ENCODE measurements at regions not wholly inside any gene's neighbourhood (a gene's known extent, or its start where the extent isn't known, plus 50 kb on each side); places are given as distances from the start of the nearest gene placed in this dataset.

DNA sequence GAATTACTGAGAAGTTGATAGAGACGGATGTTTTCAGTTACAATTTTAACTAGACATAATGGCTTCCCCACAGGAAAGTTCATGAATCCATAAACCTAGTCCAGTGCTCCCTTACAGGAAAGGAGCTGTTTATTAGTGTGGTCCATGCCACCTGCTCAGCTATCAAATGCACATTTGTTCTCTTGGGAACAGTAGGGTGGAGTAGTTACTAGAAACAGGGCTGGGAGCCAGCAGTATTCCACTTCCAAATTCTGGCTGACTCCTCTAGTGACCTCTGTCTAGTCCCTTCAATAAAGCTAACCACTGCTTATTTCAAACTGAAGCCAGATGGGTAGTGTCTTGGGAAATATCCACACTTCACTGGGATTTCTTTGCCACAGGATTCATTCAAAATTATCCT, 88.4 kb upstream of the TLL1 start:
- Histone ChIP-seq H3K27me3 (no peaks in the 10 kb centered on the region), H3K4me1 (peaks cover 0 to 7% of the 10 kb centered on the region in 2 donors), H3K27ac (no peak overlapping the region), H3K4me3 (no peak overlapping the region), H3K9me3 (no peaks in the 10 kb centered on the region), H3K36me3 (no peaks in the 10 kb centered on the region)
- intact Hi-C loops (cut with DNase I), result no loop called here
- DNase-seq (ENCODE audit: low spot score in 2 of 2), result no peak
- TF ChIP-seq, protein P1, sequence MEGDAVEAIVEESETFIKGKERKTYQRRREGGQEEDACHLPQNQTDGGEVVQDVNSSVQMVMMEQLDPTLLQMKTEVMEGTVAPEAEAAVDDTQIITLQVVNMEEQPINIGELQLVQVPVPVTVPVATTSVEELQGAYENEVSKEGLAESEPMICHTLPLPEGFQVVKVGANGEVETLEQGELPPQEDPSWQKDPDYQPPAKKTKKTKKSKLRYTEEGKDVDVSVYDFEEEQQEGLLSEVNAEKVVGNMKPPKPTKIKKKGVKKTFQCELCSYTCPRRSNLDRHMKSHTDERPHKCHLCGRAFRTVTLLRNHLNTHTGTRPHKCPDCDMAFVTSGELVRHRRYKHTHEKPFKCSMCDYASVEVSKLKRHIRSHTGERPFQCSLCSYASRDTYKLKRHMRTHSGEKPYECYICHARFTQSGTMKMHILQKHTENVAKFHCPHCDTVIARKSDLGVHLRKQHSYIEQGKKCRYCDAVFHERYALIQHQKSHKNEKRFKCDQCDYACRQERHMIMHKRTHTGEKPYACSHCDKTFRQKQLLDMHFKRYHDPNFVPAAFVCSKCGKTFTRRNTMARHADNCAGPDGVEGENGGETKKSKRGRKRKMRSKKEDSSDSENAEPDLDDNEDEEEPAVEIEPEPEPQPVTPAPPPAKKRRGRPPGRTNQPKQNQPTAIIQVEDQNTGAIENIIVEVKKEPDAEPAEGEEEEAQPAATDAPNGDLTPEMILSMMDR (IDR thresholded peaks at IDR 0.05), result no peak

DNA sequence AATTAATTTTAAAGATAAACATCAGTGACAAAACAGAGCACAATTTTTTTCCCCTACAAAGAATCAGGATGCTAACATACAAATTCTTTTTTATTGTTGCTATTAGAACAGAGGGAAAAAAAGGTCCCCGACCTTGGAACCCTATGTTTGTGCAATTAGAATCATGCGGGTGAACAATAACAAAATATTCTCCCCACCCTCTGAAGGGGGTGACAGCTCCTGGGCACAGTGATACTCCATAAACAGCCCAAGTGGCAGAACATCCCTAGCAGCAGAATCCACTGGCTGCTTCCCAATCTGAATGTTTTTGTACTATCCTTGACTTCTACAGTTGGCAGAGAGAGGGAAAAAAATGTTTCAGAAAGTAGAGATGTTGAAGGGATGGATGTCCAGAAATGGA, 87.7 kb upstream of the TLL1 start:
- peaks cover 0 to 7% of the 10 kb centered on the region in 2 donors for H3K4me1 ChIP-seq
- no peaks in the 10 kb centered on the region for H3K36me3 ChIP-seq
- intact Hi-C loops (cut with DNase I), result no loop called here
- no peak for DNase-seq (ENCODE audit: low spot score in 2 of 2)
- no peak overlapping the region for H3K27ac ChIP-seq
- H3K4me3 ChIP-seq, result no peak overlapping the region
- H3K27me3 ChIP-seq, result no peaks in the 10 kb centered on the region
- H3K9me3 ChIP-seq, result no peaks in the 10 kb centered on the region
- TF ChIP-seq, protein P1 (IDR thresholded peaks at IDR 0.05), result no peak

DNA sequence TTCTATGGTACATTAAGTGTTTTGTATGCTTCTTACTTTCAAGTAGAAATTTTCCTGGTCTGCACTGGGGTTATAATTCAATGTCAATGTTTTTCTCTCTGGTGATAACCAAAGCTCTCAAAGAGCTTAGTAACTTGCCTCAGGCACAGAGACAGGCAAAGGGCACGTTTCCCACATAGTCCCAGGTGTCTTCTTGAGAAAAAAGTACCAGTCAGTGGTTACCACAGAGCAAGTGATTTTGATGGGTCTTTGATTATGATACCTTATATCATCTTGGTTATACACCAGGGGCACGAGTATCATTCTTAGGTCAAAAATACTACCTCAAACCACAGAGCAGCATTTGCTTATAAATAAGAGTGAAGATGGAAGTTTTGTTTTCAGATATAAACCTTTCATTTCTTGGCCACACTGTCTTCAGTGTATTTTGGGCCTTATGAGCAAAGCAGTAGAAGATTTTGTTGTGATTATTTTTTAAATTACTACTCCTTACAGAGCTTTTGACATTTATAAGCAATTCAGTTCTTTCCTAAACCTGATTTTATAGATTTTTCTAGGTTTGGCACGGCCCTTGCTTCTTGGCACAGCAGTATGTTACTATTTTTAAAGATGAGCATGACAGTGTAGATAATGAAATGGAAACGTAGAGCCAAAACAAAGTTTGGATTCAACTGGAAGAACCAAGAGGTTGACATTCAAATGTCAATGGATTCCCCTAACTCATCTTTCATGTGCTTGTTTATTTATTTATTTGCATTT, 85.3 kb upstream of the TLL1 start:
- H3K36me3 ChIP-seq, result no peaks in the 10 kb centered on the region
- no peak overlapping the region for H3K4me3 ChIP-seq
- intact Hi-C loops (cut with DNase I), result no loop called here
- H3K4me1 ChIP-seq, result peaks cover 0 to 7% of the 10 kb centered on the region in 2 donors
- DNase-seq (ENCODE audit: low spot score in 2 of 2), result no peak
- no peaks in the 10 kb centered on the region for H3K9me3 ChIP-seq
- no peak overlapping the region for H3K27ac ChIP-seq
- TF ChIP-seq, protein P1 (IDR thresholded peaks at IDR 0.05), result no peak
- H3K27me3 ChIP-seq, result no peaks in the 10 kb centered on the region

DNA sequence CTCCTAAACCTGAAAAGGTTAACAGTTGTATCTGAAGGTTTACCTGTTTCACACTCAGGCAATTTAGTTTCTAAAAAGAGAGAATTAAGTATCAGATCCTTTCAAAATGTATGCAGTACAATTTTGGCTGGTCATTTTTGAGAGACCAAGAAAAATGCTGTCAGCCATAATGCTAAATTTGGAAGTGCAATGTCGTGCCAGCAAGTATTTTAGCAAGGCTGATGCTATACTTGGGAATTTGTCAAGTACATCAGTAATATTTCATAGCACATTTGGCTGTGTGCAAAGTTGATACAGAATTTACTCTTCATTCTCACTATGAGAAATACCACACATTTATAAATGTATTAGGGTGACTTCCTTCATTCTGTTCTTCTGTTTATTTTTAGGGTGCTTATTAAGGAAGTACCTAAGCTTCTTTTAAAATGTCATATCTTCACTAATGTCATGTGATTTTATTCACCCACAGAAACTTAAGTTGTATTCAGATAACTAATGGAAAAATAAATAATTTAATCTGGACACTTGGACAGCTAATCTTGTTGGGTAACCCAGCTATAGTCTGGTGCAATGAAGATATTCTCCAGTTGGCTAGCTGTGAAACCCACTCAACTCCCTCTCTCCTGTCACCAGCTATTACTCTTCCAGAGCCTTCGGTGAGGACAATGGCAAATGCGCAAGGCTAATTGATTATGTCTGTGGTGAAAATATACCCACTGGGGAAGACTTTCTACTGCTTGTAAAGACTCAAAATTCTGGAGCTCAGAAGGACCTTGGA, 84.2 kb upstream of the TLL1 start:
- H3K4me3 ChIP-seq, result no peak overlapping the region
- H3K27me3 ChIP-seq, result no peaks in the 10 kb centered on the region
- H3K36me3 ChIP-seq, result no peaks in the 10 kb centered on the region
- no peaks in the 10 kb centered on the region for H3K9me3 ChIP-seq
- H3K27ac ChIP-seq, result no peak overlapping the region
- intact Hi-C loops (cut with DNase I), result no loop called here
- peaks cover 0 to 7% of the 10 kb centered on the region in 2 donors for H3K4me1 ChIP-seq
- TF ChIP-seq, protein P1 (IDR thresholded peaks at IDR 0.05), result no peak
- no peak for DNase-seq (ENCODE audit: low spot score in 2 of 2)

DNA sequence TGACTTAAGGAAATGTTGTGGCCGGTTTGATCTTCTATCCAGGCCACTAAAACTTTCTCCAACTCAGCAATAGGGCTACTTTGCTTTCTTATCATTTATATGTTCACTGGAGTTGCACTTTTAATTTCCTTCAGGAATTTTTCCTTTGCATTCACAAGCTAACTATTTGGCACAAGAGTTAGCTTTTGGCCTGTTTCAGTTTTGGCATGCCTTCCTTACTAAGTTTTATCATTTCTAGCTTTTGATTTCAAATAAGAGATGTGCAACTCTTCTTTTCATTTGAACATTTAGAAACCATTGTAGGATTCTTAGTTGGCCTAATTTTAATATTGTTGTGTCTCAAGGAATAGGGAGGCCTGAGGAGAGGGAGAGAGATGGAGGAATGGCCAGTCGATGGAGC, 79.8 kb upstream of the TLL1 start:
- no peak overlapping the region for H3K4me3 ChIP-seq
- no peak for DNase-seq (ENCODE audit: low spot score in 2 of 2)
- H3K27me3 ChIP-seq, result no peaks in the 10 kb centered on the region
- TF ChIP-seq, protein P1 (IDR thresholded peaks at IDR 0.05), result no peak
- no peaks in the 10 kb centered on the region for H3K36me3 ChIP-seq
- no peaks in the 10 kb centered on the region for H3K9me3 ChIP-seq
- no peak overlapping the region for H3K27ac ChIP-seq
- intact Hi-C loops (cut with DNase I), result no loop called here
- peaks cover 0 to 7% of the 10 kb centered on the region in 2 donors for H3K4me1 ChIP-seq

Data from ascending aorta (tissue), 2 donors.